HG02588 (cell line): ENCODE measurements at regions not wholly inside any gene's neighbourhood (a gene's known extent, or its start where the extent isn't known, plus 50 kb on each side); places are given as distances from the start of the nearest gene placed in this dataset.
"Not testable (repeated sequence)": the region's sequence is repeated elsewhere in the genome, so short reads cannot be mapped to it uniquely, and the experiment has no call there.

Experiments
- ATAC-seq: cut with Tn5 transposase; IDR thresholded peaks from one replicate; pipeline ENCODE4 v1.9.1; 2021; ENCODE audit warnings: mild to moderate bottlenecking, moderate library complexity; ENCODE audit not compliant: unreplicated experiment

GRCh38 chr18:2143636-2144035, 427.7 kb downstream of the METTL4 start:
- no peak for ATAC-seq

DNA sequence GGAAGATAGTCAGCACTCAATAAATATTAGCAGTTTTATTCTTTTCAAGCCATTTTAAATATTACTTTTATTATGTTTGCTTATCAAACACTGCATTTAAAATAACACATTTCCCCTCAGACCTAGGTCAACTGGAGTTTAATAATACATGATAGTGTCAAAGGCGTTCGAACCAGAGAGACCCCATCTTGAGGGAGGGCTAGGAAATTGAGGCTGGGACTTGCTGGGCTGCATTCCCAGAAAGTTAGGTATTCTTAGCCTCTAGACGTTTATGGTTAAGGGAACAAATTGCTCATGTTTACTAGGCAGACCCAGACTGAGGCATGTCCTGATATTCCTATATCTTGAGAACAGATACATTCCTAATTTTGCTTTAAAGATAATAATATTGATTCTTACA, 426.5 kb downstream of the METTL4 start:
- ATAC-seq: no peak

DNA sequence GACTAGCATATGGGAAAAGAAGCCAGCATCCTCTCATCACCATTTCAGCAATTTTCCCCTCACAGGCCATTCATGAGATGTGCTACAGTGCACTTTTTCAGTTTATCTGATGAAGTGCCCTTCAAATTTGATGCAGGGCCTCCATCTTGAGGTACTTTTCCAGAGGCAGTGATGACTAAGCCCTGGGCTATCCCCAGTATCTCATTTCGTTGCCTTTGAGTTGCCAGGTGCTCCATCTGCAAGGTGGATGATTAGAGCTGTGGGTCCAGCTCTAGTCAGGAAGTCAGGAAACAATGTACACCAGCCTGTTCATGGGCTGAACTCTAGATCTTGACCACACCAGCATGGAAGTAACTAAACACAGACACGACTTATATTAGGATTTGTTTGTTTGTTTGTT, 425.2 kb downstream of the METTL4 start:
- ATAC-seq: no peak

- ATAC-seq: no peak
Measured at GRCh38 chr18:2146754-2147153, 424.6 kb downstream of the METTL4 start.

GRCh38 chr18:2147476-2148230, 423.7 kb downstream of the METTL4 start:
- no peak for ATAC-seq

DNA sequence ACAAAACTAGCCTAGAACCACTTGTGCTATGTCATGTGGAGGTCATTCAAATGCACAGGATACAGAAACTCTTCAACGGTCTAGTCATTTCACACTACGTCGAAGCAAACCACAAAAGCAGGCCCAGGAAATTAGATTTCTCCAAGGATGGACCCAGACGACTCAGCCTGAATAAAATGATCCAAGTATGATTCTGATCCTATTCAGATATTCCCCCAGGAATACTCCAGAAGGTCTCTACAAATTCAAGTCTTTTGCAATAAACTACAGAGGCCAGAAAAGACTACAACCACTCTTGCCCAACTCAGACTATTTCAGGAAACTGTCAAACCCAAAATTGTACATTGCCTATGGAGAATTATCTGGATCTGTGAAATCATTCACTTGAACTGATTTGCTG, 422.5 kb downstream of the METTL4 start:
- no peak for ATAC-seq

- no peak for ATAC-seq
Measured at GRCh38 chr18:2150566-2150965, 420.7 kb downstream of the METTL4 start.

- no peak for ATAC-seq
Measured at GRCh38 chr18:2154278-2154677, 417.0 kb downstream of the METTL4 start.

DNA sequence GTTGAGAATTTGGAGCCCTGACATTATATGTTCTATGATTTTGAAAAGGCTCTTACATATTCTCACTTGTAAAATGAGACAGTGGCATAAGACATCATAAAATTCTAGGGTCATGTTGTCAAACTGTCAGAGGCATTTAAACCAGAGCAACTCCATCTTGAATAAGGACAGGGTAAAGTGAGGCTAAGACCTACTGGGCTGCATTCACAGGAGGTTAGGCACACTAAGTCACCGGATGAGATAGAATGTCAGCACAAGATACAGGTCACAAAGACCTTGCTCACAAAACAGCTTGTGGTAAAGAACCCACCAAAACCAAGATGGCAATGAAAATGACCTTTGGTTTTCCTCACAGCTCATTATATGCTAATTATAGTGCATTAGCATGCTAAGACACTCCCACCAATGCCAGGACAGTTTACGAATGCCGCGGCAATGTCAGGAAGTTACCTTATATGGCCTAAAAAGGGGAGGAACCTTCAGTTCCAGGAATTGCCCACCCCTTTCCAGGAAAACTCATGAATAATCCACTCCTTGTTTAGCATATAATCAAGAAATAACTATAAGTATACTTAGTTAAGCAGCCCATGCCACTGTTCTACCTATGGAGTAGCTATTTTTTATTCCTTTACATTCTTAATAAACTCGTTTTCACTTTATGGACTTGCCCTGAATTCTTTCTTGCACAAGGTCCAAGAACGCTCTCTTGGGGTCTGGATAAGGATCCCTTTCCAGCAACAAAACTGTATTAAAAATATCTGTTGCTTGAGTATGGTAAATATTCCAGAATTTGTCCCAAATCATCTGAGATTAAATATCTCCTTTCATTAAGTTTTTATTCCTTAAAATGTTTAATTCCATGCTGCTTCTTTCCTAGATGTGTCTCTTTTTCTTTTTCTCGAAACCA, 406.4 kb downstream of the METTL4 start:
- no peak for ATAC-seq

DNA sequence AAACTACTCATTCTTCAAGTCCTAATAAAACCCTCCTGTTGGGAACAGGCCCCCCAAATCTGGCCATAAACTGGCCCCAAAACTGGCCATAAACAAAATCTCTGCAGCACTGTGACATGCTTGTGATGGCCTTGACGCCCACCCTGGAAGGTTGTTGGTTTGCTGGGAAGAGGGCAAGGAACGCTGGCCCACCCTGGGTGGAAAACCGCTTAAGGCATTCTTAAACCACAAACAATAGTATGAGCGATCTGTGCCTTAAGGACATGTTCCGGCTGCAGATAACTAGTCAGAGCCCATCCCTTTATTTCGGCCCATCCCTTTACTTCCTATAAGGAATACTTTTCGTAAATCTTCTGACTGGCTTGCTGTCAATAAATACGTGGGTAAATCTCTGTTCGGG, 404.4 kb downstream of the METTL4 start:
- ATAC-seq: not testable (repeated sequence)

GRCh38 chr18:2168022-2168421, 403.3 kb downstream of the METTL4 start:
- ATAC-seq: no peak

- ATAC-seq: no peak
Measured at GRCh38 chr18:2169656-2170055, 401.6 kb downstream of the METTL4 start.

DNA sequence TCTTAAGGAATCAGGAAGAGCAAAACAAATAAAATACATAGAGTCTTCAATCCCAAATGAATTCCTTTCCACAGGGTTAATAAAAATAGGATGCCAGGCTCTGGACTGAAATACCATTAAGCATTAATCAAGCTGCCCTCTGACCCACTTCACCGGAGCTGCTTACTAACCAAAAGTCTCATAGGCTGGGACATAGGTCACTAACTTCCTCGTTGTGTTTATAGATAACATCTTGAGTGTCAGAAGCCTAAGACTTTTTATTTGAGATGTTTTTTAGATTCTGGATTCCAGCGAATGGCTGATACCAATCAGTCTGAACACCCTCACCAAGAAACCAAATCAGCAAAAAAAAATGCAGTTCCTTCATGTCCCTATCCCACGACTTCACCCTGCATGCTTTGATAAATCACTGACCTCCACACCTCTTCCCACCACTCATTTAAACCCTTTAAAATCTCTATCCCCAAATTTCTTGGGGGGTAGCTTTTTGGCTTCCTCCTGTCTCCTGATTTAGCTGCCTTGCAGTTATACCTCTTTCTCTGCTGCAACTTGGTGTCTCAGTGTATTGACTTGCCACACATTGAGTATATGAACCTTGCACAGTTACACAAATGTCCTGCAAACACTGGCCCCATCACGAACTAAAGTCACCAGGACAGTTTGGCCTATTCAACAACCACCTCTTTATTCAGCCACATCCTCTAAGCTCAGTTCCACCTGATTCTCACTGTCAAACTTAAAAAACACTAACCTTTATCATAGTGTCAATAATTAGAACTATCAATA, 399.3 kb downstream of the METTL4 start:
- no peak for ATAC-seq

- no peak for ATAC-seq
Measured at GRCh38 chr18:2172881-2173280, 398.4 kb downstream of the METTL4 start.

GRCh38 chr18:2173486-2173885, 397.8 kb downstream of the METTL4 start:
- ATAC-seq: no peak

GRCh38 chr18:2178036-2178435, 393.3 kb downstream of the METTL4 start:
- ATAC-seq: no peak

DNA sequence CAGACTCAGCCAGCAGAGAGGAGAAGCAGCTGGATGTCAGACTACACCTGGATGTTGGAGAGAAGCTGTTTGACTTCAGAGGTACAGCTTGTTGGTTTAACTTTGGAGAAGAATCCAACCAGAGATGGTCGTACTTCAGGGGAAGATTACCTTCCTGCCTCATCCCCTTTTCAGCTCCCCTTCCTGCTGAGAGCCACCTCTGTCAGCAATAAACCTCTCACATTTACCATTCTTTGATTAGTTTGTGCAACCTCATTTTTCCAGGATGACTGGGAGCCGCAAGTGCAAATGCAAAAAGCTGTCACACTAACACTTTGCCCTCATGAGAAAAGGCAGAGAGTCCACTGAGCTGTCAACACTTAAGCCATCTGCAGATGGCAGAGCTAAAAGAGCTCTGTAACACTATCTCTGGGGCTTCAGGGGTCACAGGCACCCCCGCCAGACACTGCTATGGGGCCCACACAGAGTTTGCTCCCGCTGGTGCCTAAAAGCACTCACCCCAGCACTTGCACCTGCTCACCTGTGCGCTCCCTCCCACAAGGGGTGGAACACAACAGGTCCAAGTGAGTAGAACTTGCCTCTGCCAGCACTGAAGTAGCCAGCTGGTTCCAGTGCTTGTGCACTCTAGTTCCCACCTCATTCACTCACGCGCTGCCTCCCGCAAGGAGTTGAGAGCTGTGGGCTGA, 391.7 kb downstream of the METTL4 start:
- no peak for ATAC-seq

- no peak for ATAC-seq
Measured at GRCh38 chr18:2180586-2180985, 390.7 kb downstream of the METTL4 start.

GRCh38 chr18:2183432-2183831, 387.9 kb downstream of the METTL4 start:
- no peak for ATAC-seq

- ATAC-seq: no peak
Measured at GRCh38 chr18:2186967-2187366, 384.3 kb downstream of the METTL4 start.

DNA sequence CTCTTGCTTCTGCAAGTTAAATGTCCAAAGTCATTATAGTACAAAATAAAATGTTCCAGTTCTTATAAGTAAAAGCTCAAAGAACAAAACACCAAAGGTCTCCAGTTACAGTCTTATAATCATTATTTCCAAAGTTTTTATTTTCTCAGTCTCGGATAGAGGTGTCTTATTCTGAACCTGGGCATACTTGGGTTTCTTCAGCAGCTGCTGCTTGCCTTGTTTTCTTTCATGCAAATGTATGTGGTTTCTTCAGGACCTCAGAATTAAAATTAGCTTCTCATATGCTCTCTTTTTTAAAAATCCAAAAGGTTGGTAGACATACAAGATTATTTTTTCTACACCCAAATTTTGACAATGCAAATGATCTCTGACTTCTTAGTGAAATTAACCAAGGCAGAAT, 383.0 kb downstream of the METTL4 start:
- no peak for ATAC-seq
